ENCODE measurements at regions not wholly inside any gene's neighbourhood (a gene's known extent, or its start where the extent isn't known, plus 50 kb on each side); places are given as distances from the start of the nearest gene placed in this dataset.

GRCh38 chr9:26574256-26574655, 318.3 kb downstream of the CAAP1 start:
- DNase-seq (ENCODE audit: low spot score) = no peak
- no TSS peak for BruUV-seq (replicated peaks)
- H3K79me2 ChIP-seq (ENCODE audit: insufficient read depth, low read depth, low read length) = no peaks in the 10 kb centered on the region
- H4K20me1 ChIP-seq (ENCODE audit: insufficient read depth, low read length) = no peaks in the 10 kb centered on the region
- intact Hi-C loops (cut with micrococcal nuclease; ENCODE audit: unreplicated experiment) = no loop called here
- H2AFZ ChIP-seq (ENCODE audit: low read length) = no peak overlapping the region
- no peak overlapping the region for H3K4me2 ChIP-seq (ENCODE audit: low read length)
- H3K27ac ChIP-seq (ENCODE audit: low read depth, low read length, poor library complexity, severe bottlenecking) = no peak overlapping the region
- no peaks in the 10 kb centered on the region for H3K36me3 ChIP-seq (ENCODE audit: insufficient read depth, low read length)
- no peak overlapping the region for H3K4me3 ChIP-seq (ENCODE audit: low read depth, low read length, poor library complexity, severe bottlenecking)
- ChIA-PET CTCF (ENCODE audit: unreplicated experiment) (no interaction called here), POLR2A (no interaction called here)
- TF ChIP-seq EZH2phosphoT487 (IDR thresholded peaks at IDR 0.05; ENCODE audit: borderline replicate concordance, low read depth, low read length) (no peak), CTCF (conservative IDR thresholded peaks at IDR 0.05; ENCODE audit: low read length) (no peak)
- no peaks in the 10 kb centered on the region for H3K9me3 ChIP-seq (ENCODE audit: low read length)
- H3K4me1 ChIP-seq (ENCODE audit: insufficient read depth, low read length, poor library complexity, severe bottlenecking) = no peaks in the 10 kb centered on the region
- H3K9me2 ChIP-seq (ENCODE audit: insufficient read depth, low read length) = no peaks in the 10 kb centered on the region

GRCh38 chr9:26567976-26568375, 324.6 kb downstream of the CAAP1 start:
- Histone ChIP-seq H3K4me3 (ENCODE audit: low read depth, low read length, poor library complexity, severe bottlenecking) (no peak overlapping the region), H3K4me2 (ENCODE audit: low read length) (no peak overlapping the region), H4K20me1 (ENCODE audit: insufficient read depth, low read length) (no peaks in the 10 kb centered on the region), H3K27ac (ENCODE audit: low read depth, low read length, poor library complexity, severe bottlenecking) (no peak overlapping the region), H3K9me2 (ENCODE audit: insufficient read depth, low read length) (no peaks in the 10 kb centered on the region), H2AFZ (ENCODE audit: low read length) (no peak overlapping the region), H3K36me3 (ENCODE audit: insufficient read depth, low read length) (no peaks in the 10 kb centered on the region), H3K79me2 (ENCODE audit: insufficient read depth, low read depth, low read length) (no peaks in the 10 kb centered on the region), H3K4me1 (ENCODE audit: insufficient read depth, low read length, poor library complexity, severe bottlenecking) (no peaks in the 10 kb centered on the region), H3K9me3 (ENCODE audit: low read length) (no peaks in the 10 kb centered on the region)
- intact Hi-C loops (cut with micrococcal nuclease; ENCODE audit: unreplicated experiment) = no loop called here
- ChIA-PET CTCF (ENCODE audit: unreplicated experiment) (no interaction called here), POLR2A (no interaction called here)
- BruUV-seq (replicated peaks) = no TSS peak
- no peak for TF ChIP-seq CTCF (conservative IDR thresholded peaks at IDR 0.05; ENCODE audit: low read length)
- TF ChIP-seq EZH2phosphoT487 (IDR thresholded peaks at IDR 0.05; ENCODE audit: borderline replicate concordance, low read depth, low read length) = no peak
- no peak for DNase-seq (ENCODE audit: low spot score)

GRCh38 chr9:26566141-26566540, 326.5 kb downstream of the CAAP1 start:
- Histone ChIP-seq H3K9me2 (ENCODE audit: insufficient read depth, low read length) (no peaks in the 10 kb centered on the region), H3K79me2 (ENCODE audit: insufficient read depth, low read depth, low read length) (no peaks in the 10 kb centered on the region), H3K4me3 (ENCODE audit: low read depth, low read length, poor library complexity, severe bottlenecking) (no peak overlapping the region), H3K27ac (ENCODE audit: low read depth, low read length, poor library complexity, severe bottlenecking) (no peak overlapping the region), H2AFZ (ENCODE audit: low read length) (no peak overlapping the region), H3K4me2 (ENCODE audit: low read length) (no peak overlapping the region), H3K9me3 (ENCODE audit: low read length) (no peaks in the 10 kb centered on the region), H3K4me1 (ENCODE audit: insufficient read depth, low read length, poor library complexity, severe bottlenecking) (no peaks in the 10 kb centered on the region), H4K20me1 (ENCODE audit: insufficient read depth, low read length) (no peaks in the 10 kb centered on the region), H3K36me3 (ENCODE audit: insufficient read depth, low read length) (no peaks in the 10 kb centered on the region)
- CTCF ChIA-PET (ENCODE audit: unreplicated experiment) = no interaction called here
- DNase-seq (ENCODE audit: low spot score) = no peak
- POLR2A ChIA-PET = no interaction called here
- no TSS peak for BruUV-seq (replicated peaks)
- intact Hi-C loops (cut with micrococcal nuclease; ENCODE audit: unreplicated experiment) = no loop called here
- TF ChIP-seq EZH2phosphoT487 (IDR thresholded peaks at IDR 0.05; ENCODE audit: borderline replicate concordance, low read depth, low read length) (no peak), CTCF (conservative IDR thresholded peaks at IDR 0.05; ENCODE audit: low read length) (no peak)

Measured in OCI-LY7 (cell line).